Sigmoid colon (tissue), 6 donors: ENCODE measurements at regions not wholly inside any gene's neighbourhood (a gene's known extent, or its start where the extent isn't known, plus 50 kb on each side); places are given as distances from the start of the nearest gene placed in this dataset.

Experiments used
- DNase-seq: peaks from one replicate; pipeline ENCODE4 v3.0.0-alpha.2; 2019
- H3K27ac ChIP-seq, 4 donors: fragments of 200-600 bp; sonication (generic); one replicate each; pipeline ENCODE4 v1.5.1; 2016 to 2019; ENCODE audit warnings: mild to moderate bottlenecking in 1 of 4
- H3K27me3 ChIP-seq, 3 donors: fragments of 200-600 bp; sonication (generic); one replicate each; pipeline ENCODE4 v1.5.1; 2019; ENCODE audit warnings: mild to moderate bottlenecking in 1 of 3
- H3K36me3 ChIP-seq, 4 donors: fragments of 200-600 bp; sonication (generic); one replicate each; pipeline ENCODE4 v1.5.1; 2016 to 2019
- H3K4me1 ChIP-seq, 4 donors: fragments of 200-600 bp; sonication (generic); one replicate each; pipeline ENCODE4 v1.5.1; 2017 to 2019
- H3K4me3 ChIP-seq, 4 donors: fragments of 200-600 bp; sonication (generic); one replicate each; pipeline ENCODE4 v1.5.1; 2017 to 2019; ENCODE audit warnings: mild to moderate bottlenecking in 2 of 4, moderate library complexity in 1 of 4
- H3K9me3 ChIP-seq, 4 donors: fragments of 200-600 bp in 3 of 4; sonication (generic) in 3 of 4; one replicate each; pipeline versions ENCODE4 v1.5.1 to v1.6.1; 2013 to 2019
- EP300 ChIP-seq, 4 donors: sonication (generic); formaldehyde crosslinking; IDR thresholded peaks; one replicate each; pipeline ENCODE4 v1.6.1; 2017; ENCODE audit warnings: antibody characterized with exemption in 4 of 4
- POLR2A ChIP-seq, 2 donors: fragments of 450-650 bp; IDR thresholded peaks; one replicate each; pipeline ENCODE4 v1.6.1; 2016; ENCODE audit warnings: antibody characterized with exemption in 2 of 2, mild to moderate bottlenecking in 2 of 2, moderate library complexity in 2 of 2
- POLR2AphosphoS5 ChIP-seq, 4 donors: sonication (generic); formaldehyde crosslinking; IDR thresholded peaks; one replicate each; pipeline ENCODE4 v1.6.1; 2017; ENCODE audit warnings: antibody characterized with exemption in 4 of 4
- WGBS, 2 donors: extraction: QIAGEN DNeasy Blood & Tissue Kit; methylation state at CpG; one replicate each; pipeline ENCODE4 v1.1.7; 2013; 5-methylcytosine and 5-hydroxymethylcytosine counted together
- intact Hi-C: fragments of 100-400 bp; cut with DNase I; formaldehyde crosslinking; loops from one replicate; pipeline ENCODE4 v1.15.1; 2023
- TF ChIP-seq, protein P1 (sequence below), 4 experiments: fragments of 450-650 bp in 3 of 4; fragments of 200-600 bp in 1 of 4; IDR thresholded peaks; one replicate each; pipeline ENCODE4 v1.5.1; 2016 to 2019; ENCODE audit warnings: antibody characterized with exemption in 4 of 4, mild to moderate bottlenecking in 3 of 4, moderate library complexity in 2 of 4
- donor health status: healthy with polysubstance abuse.
- donor health status: healthy.

DNA sequence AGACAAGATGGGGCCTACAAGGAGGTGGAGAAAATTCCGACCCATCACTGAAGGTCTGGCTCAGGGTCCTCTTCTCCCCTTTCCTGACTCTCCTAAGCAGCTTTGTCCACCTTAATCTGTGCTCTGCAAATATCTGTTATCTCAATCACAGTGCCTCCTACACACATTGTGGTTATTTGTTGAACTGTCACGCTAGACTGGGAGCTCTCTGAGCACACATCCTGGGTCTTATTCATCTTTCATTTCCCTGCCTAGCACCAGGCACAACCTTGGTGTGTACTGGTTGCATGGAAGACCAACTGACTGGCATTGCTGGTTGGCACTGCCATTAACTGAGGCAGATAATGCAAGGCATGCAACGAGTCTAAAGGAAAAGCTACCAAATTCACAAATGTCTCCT lies 122.9 kb upstream of the ST6GAL2 start:
- Histone ChIP-seq H3K4me1 (no peaks in the 10 kb centered on the region), H3K36me3 (no peaks in the 10 kb centered on the region), H3K4me3 (no peak overlapping the region), H3K27ac (no peak overlapping the region), H3K27me3 (no peaks in the 10 kb centered on the region), H3K9me3 (no peaks in the 10 kb centered on the region)
- TF ChIP-seq EP300 (IDR thresholded peaks at IDR 0.05) = no peak
- no peak for TF ChIP-seq POLR2A (IDR thresholded peaks at IDR 0.05)
- TF ChIP-seq, protein P1, sequence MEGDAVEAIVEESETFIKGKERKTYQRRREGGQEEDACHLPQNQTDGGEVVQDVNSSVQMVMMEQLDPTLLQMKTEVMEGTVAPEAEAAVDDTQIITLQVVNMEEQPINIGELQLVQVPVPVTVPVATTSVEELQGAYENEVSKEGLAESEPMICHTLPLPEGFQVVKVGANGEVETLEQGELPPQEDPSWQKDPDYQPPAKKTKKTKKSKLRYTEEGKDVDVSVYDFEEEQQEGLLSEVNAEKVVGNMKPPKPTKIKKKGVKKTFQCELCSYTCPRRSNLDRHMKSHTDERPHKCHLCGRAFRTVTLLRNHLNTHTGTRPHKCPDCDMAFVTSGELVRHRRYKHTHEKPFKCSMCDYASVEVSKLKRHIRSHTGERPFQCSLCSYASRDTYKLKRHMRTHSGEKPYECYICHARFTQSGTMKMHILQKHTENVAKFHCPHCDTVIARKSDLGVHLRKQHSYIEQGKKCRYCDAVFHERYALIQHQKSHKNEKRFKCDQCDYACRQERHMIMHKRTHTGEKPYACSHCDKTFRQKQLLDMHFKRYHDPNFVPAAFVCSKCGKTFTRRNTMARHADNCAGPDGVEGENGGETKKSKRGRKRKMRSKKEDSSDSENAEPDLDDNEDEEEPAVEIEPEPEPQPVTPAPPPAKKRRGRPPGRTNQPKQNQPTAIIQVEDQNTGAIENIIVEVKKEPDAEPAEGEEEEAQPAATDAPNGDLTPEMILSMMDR (IDR thresholded peaks at IDR 0.05) = no peak
- TF ChIP-seq POLR2AphosphoS5 (IDR thresholded peaks at IDR 0.05) = no peak
- intact Hi-C loops = no loop called here
- DNase-seq = no peak
- 84 to 85% methylated on average over 3 of the region's 3 CpGs for WGBS, 2 donors

DNA sequence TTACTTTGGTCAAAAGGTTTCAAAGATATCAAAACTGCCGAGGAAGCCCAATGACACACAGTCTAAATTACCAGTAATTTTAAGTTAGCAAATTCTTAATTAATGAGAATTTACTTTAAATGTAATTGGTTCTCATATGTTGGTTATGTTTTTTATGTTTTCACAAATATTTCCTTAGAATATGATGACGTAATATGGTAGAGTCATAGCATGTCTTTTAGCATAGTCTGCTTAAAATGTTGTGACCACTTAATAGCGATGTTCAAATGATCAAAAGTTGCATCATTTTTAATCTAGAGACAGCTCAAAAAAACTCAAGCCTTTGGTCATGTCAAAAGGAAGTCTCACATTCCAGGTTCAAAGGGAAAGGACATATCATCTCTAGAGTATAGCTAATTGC lies 123.3 kb upstream of the ST6GAL2 start:
- DNase-seq = no peak
- intact Hi-C loops = no loop called here
- no peaks in the 10 kb centered on the region for H3K27me3 ChIP-seq
- H3K4me3 ChIP-seq = no peak overlapping the region
- no peaks in the 10 kb centered on the region for H3K4me1 ChIP-seq
- H3K27ac ChIP-seq = no peak overlapping the region
- no peaks in the 10 kb centered on the region for H3K36me3 ChIP-seq
- WGBS, 2 donors = 91 to 94% methylated on average over 3 of the region's 3 CpGs
- no peaks in the 10 kb centered on the region for H3K9me3 ChIP-seq
- TF ChIP-seq EP300 (IDR thresholded peaks at IDR 0.05) (no peak), POLR2AphosphoS5 (IDR thresholded peaks at IDR 0.05) (no peak), POLR2A (IDR thresholded peaks at IDR 0.05) (no peak)
- TF ChIP-seq, protein P1 (IDR thresholded peaks at IDR 0.05) = no peak

DNA sequence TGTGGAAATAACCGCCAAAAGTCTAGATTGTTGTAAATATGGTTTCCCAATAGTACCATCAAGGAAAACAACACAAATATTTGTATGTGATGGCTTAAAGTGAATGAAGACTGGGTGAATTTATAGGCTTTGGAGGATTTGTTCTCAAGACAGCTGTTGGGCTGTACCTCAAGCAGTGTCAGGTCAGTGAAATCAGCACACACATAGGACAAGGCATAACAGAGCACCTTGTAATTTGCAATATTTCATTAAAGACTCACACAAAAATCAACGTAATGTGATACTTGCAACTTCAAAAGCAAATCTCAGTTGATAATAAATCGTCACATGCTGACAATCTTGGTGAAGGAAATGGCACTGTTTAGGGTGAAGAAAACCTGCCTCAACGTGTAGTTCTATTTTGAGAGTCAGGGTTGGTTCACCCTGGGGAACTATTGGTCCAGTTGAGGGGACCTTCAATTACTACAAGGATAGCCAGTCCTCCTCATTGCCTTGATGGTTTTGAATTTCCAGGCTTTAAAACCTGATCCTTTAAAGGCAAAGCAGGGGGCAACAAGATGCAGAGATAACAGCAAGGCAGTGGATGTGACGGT lies 126.8 kb upstream of the ST6GAL2 start:
- Histone ChIP-seq H3K27ac (no peak overlapping the region), H3K9me3 (no peaks in the 10 kb centered on the region), H3K36me3 (no peaks in the 10 kb centered on the region), H3K4me1 (no peaks in the 10 kb centered on the region), H3K27me3 (no peaks in the 10 kb centered on the region), H3K4me3 (no peak overlapping the region)
- WGBS, 2 donors = 90 to 91% methylated on average over 5 of the region's 5 CpGs
- TF ChIP-seq, protein P1 (IDR thresholded peaks at IDR 0.05) = no peak
- TF ChIP-seq POLR2A (IDR thresholded peaks at IDR 0.05) (no peak), EP300 (IDR thresholded peaks at IDR 0.05) (no peak)
- no peak for DNase-seq
- intact Hi-C loops = no loop called here

DNA sequence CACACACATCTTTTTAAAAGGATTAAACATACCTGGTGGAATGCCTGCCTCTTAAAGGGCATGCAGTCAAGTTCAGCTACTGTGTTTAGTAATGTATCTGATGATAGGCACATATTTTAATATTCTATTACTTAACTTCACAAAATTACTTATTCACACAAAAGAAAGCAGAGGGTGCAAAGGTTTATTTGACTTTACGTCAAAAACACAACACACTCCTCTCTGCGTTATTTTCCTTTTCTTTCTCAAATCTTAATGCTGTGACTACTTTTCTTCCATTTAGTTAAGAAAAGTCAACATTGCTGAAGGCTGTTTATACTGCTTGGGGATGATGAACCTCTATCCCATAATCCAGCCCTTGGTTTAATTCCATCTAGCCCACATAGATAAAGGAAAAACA lies 127.9 kb upstream of the ST6GAL2 start:
- H3K27me3 ChIP-seq = no peaks in the 10 kb centered on the region
- 68 to 81% methylated on average over 2 of the region's 2 CpGs for WGBS, 2 donors
- no peak overlapping the region for H3K4me3 ChIP-seq
- intact Hi-C loops = no loop called here
- no peaks in the 10 kb centered on the region for H3K9me3 ChIP-seq
- H3K36me3 ChIP-seq = no peaks in the 10 kb centered on the region
- no peak overlapping the region for H3K27ac ChIP-seq
- no peaks in the 10 kb centered on the region for H3K4me1 ChIP-seq
- TF ChIP-seq POLR2A (IDR thresholded peaks at IDR 0.05) = no peak
- no peak for TF ChIP-seq POLR2AphosphoS5 (IDR thresholded peaks at IDR 0.05)
- TF ChIP-seq, protein P1 (IDR thresholded peaks at IDR 0.05) = no peak
- TF ChIP-seq EP300 (IDR thresholded peaks at IDR 0.05) = no peak
- no peak for DNase-seq

DNA sequence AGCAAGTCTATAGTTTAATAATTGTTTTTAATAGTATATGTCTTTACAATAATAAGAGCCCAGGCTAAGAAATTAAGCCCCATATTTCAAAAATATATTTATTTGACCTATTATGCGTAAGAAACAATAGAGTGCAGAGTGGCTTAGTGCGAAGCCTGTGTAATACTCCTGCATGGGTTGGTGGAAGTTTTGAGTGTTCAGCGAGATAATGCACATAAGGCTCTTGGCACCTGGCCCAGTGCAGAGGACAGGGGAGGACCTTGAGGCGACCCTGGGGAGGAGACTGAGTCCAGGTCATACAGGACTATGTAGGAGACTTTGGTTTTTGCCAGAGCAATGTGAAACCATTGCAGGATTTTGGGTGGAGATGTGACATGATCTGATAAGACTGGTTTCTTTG lies 132.4 kb upstream of the ST6GAL2 start:
- Histone ChIP-seq H3K4me3 (no peak overlapping the region), H3K4me1 (no peaks in the 10 kb centered on the region), H3K36me3 (no peaks in the 10 kb centered on the region), H3K27me3 (no peaks in the 10 kb centered on the region), H3K9me3 (no peaks in the 10 kb centered on the region), H3K27ac (no peak overlapping the region)
- WGBS, 2 donors = 72 to 80% methylated on average over 4 of the region's 4 CpGs
- TF ChIP-seq POLR2AphosphoS5 (IDR thresholded peaks at IDR 0.05) (no peak), EP300 (IDR thresholded peaks at IDR 0.05) (no peak), POLR2A (IDR thresholded peaks at IDR 0.05) (no peak)
- TF ChIP-seq, protein P1 (IDR thresholded peaks at IDR 0.05) = no peak
- no peak for DNase-seq
- intact Hi-C loops = no loop called here
